GM21515 (cell line): ENCODE measurements at regions not wholly inside any gene's neighbourhood (a gene's known extent, or its start where the extent isn't known, plus 50 kb on each side); places are given as distances from the start of the nearest gene placed in this dataset.
A peak's percentile ranks its signal among the peaks of the same experiment; 100 is the strongest.

Experiments
- ATAC-seq: cut with Tn5 transposase; IDR thresholded peaks from one replicate; pipeline ENCODE4 v1.9.1; 2021; ENCODE audit not compliant: unreplicated experiment

DNA sequence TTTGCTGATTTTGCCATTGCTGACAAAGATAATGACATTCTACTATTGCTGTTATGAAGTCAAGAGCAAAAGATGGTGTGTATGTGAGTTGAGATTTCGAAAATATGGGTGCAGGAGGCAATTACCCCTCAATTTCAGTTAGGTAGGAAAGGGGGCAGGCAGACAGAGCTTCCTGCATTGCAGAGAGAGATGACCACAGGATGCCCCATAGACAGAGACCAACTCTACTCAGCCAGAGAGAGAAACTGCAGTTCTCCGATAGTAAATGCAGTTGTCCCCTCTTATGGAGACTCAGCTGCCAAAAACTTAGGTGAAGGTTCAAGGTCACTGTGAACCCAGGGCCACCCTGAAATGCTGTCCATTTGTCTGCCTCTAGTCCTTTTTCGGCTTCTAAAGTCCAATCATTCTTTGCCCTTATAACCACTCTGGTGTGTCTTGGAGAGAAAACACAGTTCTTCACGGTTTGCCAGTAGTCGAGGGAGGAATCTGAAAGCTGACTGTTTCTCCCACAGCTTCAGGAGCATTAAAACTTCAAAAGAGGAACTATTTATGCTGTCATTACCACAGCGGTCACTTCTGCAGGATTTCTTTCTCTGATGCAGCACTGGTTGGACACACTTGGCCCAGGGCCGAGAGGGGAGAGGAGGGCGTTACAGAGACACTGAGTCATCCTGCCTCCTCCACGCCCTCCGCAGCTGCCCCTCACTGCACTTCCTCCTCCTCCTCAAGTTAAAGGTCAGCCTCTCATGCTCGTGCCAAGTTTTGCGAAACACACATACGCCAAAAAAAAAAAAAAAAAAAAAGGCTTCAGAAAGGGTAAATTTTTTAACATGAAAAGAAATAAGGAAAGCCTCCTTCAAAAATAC lies 264.3 kb downstream of the FOXO1 start:
- peak; percentile 93 for ATAC-seq

DNA sequence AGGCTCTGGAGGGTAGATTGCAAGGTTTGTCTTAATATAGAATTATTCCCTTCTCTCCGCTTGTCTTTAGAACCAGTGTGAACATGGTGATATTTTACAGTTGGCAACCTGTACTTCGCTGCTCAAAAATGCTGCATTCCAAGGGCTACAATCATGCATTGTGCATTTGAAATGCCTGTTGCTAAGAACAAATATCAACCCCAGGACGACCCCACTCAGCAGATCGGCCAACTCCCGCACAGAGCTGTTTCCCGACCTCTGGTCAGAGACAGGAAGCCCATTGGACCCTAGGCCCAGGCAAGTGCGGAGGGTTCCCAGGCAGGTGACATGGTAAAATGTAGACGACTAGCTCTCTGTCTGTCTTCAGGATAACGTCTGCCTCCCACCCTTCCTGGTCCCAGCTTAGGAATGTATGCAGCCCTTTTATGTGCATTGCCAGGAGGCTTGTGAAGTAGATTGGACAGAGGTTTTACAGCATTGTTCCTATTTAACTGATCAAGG lies 263.5 kb downstream of the FOXO1 start:
- ATAC-seq = no peak

GRCh38 chr13:40403509-40404241 lies 262.8 kb downstream of the FOXO1 start:
- ATAC-seq = no peak

DNA sequence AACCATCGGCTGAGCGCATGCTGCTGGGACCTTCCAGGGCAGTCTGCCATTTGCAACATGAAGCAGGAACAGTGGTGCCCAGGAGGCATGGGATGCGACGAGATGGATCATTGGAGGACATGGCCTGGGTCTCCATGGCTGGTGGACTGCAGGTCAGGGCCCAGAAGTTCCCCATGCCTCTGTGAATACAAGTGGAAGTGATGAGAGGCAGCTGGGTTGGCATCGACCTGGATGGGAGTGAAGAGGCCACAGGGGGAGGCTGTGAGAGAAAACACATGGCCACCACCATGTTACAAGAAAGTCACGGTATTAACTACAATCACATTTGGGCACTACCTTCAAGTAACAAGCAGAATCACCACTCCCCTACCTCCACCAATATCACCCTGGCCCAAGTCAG lies 262.0 kb downstream of the FOXO1 start:
- no peak for ATAC-seq

DNA sequence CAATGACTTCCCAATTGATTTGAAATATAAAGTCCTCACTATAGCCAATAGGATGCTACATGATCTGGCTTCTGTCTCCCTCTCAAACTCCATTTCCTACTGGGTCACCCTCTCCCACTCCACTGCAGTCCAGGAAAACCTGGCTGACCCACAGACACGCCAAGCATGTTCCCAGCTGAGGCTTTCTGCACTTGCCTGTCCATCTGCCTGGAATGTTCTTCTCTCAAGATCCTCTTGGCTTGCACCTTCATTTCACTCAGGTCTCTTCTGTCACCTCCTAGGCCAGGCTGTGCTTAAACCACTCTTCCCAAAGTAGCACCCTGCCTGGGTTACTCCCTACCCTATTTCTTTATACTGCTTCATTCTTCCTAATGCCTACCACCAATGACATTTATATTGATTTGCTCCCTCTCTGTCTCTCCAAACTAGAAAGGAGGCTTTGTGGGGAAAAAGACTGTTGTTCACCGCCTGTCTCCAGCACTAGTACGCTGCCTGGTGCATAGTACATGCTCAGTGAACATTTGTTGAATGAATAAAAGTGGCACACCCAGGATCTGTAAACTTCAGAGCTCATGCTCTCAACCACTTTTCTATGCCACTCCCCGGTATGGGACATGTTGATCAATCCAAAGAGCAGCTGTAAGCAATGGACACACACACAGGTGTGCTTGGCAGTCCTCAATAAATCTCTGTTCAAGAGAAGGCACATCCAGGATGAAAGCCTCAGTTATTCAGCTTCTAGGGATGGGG lies 261.3 kb downstream of the FOXO1 start:
- no peak for ATAC-seq

DNA sequence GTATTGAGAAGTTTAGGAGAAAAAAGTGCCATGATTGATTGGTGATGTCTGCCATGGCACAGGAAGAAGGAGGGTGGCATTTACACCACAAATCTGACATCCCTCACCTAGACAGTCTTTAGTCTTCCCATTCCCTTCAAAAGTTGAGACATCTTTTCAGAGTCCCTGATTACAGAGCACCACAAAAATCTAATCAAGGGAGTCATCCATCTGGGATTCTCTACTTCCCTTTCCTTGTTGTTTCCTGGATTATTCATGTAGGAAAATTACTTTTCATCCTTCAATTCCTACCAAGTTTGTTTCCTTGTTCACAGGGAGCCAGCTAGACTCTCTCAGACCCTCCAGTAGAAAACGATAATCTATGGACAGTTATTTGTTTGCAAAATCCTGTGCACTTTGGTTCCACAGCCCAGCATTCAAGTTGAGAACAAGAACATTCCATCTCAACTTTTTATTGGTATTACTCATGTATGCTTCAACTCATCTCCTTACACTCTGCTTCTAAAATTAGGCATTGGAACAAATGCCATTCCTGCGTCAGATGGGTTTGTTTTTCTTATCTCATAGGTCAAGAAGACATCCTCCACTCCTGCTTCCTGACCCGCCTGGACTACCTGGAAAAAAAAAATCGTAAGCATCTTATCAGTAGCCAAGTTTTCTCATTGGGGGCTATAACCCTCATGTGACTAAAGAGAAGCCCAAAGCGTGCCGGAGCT lies 259.9 kb downstream of the FOXO1 start:
- ATAC-seq = no peak

DNA sequence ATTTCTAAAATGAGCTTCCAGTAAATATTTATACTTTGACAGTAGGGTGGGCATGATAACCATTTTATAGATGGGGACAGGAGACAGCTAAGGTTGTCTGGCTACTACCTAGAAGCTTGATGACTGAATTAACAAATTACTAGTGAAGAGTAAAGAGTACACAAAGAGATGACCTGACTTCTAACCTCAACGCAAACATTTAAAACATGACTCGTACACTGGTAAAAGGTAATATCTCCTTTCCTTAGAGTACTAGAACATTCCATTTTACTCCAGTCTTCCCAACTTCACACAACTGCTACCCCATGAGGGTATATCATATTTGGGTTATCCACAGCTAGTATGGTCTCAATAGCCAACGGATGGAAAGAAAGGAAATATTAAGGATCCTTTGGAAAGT lies 258.9 kb downstream of the FOXO1 start:
- ATAC-seq = no peak

GRCh38 chr13:40408602-40409001 lies 257.8 kb downstream of the FOXO1 start:
- ATAC-seq = no peak

DNA sequence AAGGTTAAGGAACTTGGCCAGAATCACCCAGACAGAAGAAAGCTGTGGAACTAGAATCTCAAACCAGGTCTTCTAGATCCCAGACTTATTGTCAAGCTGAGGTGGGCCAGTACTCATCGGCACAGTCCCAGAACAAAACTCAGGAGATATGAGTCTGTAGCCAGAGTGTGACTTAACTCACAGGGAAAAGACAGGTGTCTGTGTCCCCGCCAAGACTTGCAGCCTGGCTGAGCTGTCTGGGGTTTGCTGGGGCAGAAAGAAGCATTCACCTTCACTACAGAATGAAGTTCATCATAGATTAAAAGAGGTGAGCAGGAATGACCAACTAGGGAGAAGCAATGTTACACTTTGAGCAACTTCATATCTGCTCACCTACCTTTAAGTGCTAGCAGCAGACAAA lies 257.2 kb downstream of the FOXO1 start:
- no peak for ATAC-seq

- ATAC-seq = no peak
These were observed 256.1 kb downstream of the FOXO1 start for GRCh38 chr13:40410315-40410714.

GRCh38 chr13:40420160-40420740 lies 246.2 kb downstream of the FOXO1 start:
- no peak for ATAC-seq

DNA sequence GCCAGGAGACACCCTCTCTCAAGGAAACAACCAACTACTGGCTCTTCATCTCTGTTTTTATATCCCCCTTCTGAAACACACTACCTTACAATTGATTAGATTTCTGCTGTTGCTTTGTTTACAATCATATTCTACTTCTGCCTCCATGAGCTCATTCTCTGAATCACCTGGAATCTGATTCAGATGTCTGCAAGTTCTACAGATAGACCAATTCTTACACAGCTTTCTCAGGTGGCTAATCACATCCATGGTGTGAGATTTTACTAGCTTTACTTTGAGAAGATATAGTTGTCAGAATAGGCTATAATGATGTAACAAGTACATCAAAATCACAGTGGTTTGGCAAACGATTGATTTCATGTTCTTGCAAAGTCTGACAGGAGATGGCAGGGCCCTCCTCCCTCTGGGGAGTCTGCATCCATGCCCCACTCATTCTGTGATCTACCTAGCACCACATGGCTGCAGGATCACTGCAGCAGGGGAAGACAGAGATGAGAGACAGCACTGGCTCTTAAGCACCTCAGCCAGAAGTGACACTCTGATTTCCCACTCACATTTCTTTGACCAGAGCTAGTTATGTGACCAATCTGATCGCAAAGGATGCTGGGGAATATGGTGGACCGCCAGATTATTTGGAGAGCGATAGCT lies 243.7 kb downstream of the FOXO1 start:
- no peak for ATAC-seq

DNA sequence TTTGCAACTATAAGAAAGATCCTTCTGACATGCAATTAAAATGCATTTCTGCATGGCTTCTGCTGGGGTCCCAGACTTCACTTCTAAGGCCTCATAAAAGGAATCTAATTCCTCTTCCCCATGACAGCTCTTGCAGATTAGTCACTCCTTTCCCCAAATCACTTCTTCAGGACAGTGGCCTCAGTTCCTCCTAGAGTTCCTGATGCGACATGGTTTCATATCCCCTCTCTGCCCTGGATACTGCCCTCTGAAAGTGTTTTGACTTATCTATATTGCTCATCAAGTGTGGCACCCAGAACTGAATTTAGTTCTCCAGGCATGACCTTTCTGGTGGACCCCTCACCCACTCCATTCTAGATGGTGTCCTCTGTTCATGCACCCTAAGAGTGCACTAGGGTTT lies 238.1 kb downstream of the FOXO1 start:
- no peak for ATAC-seq

DNA sequence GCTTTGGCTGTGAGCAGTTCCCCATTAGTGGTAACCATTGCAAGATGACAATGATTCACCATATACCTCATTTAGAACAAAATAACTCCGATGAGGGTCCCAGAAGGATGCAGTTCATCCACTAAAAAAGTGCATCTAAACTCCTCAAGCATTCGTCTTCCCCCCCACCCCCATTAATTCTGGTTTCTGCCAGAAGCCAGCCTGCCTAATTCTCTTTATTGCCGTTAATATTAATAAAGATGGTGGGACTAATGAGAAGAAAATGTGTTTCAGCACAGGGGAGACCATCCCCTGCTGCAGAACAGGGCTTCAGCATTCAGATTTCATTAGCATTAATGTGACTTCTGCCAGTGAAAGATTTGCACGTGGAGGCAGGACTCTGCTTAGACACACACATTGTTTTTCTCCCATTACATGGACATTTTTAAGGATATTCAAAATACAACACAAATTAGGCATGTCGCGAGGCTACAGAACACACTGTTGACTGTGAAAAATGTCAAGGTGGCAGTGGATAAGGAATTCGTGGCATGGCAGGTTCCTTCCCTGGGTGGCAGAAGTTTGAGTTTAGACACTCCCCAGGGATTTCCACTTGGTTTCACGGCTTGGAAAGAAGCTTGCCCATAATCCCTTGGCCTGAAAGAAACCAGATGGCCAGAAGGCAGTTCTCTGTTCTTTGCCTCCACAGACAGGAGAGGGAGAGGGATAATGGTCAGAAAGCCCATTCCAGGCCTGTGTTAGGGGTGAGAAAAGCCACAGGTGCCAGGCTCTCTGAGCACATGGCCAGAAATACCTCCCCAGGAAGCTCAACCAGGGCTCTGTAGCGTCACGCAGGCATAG lies 236.5 kb downstream of the FOXO1 start:
- no peak for ATAC-seq

- ATAC-seq = no peak
These were observed 234.1 kb downstream of the FOXO1 start for GRCh38 chr13:40432018-40432978.

DNA sequence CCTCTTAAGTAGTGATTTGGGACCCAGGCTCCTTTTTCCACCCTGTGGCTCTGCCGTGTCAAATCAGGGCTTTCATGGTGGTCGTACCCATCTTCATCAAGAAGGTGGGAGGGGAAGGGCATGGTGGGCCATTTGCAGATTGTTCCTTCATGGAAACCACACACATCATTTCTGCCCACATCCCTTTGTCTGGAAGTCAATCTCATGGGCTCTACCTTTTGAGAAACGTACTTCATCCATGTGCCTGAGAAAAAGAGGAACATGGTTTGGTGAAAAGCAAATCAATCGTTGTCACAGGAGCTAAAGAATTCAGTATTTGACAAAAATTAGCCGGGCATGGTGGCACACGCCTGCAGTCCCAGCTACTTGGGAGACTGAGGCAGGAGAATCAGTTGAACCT lies 233.4 kb downstream of the FOXO1 start:
- no peak for ATAC-seq

- ATAC-seq = no peak
These were observed 232.9 kb downstream of the FOXO1 start for GRCh38 chr13:40433577-40433976.
